Mucosa of stomach (tissue), 1 donor: ENCODE measurements at regions not wholly inside any gene's neighbourhood (a gene's known extent, or its start where the extent isn't known, plus 50 kb on each side); places are given as distances from the start of the nearest gene placed in this dataset.

Experiments used
- H3K27me3 ChIP-seq: one replicate; pipeline ENCODE4 v1.7.0; 2013; ENCODE audit warnings: mild to moderate bottlenecking, low read length; ENCODE audit not compliant: control insufficient read depth, insufficient read depth
- H3K36me3 ChIP-seq: one replicate; pipeline ENCODE4 v1.7.0; 2013; ENCODE audit warnings: low read length; ENCODE audit not compliant: control insufficient read depth, insufficient read depth
- H3K4me1 ChIP-seq: one replicate; pipeline ENCODE4 v1.7.0; 2013; ENCODE audit warnings: mild to moderate bottlenecking, low read length; ENCODE audit not compliant: control insufficient read depth, insufficient read depth
- H3K4me3 ChIP-seq: one replicate; pipeline ENCODE4 v1.7.0; 2013; ENCODE audit warnings: low read length
- H3K9ac ChIP-seq: one replicate; pipeline ENCODE4 v1.7.0; 2013; ENCODE audit warnings: mild to moderate bottlenecking, low read length, moderate library complexity
- H3K9me3 ChIP-seq: one replicate; pipeline ENCODE4 v1.7.0; 2013; ENCODE audit warnings: mild to moderate bottlenecking, low read length, moderate library complexity; ENCODE audit not compliant: control insufficient read depth
- donor health status: Pancreatic carcinoma.

DNA sequence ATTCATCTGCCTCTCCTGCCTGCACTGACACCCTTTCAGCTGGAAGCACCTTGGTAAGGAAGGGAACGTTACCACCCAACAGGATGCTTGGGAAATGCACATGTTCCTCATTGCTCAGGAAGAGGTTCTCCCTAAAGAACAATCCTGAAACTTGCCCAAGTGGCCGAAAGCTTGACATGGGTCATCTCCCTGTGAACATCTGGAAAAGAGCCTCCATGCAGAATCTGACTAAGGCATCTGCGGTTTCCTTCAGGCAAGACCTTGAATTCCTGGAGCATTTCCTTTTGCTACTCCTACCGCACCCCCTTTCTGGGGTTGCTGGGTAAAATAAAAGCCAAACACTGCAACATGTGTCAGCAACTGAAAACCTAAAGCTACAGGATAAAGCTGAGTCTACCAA is 68.7 kb upstream of the SNRK start:
- Histone ChIP-seq H3K27me3 (no peaks in the 10 kb centered on the region), H3K4me3 (no peak overlapping the region), H3K4me1 (peaks cover 22% of the 10 kb centered on the region), H3K36me3 (no peaks in the 10 kb centered on the region), H3K9me3 (no peaks in the 10 kb centered on the region), H3K9ac (no peak overlapping the region)

GRCh38 chr3:43217206-43217605 is 69.1 kb upstream of the SNRK start:
- Histone ChIP-seq H3K27me3 (no peaks in the 10 kb centered on the region), H3K9me3 (no peaks in the 10 kb centered on the region), H3K9ac (no peak overlapping the region), H3K4me3 (no peak overlapping the region), H3K4me1 (peaks cover 23% of the 10 kb centered on the region), H3K36me3 (no peaks in the 10 kb centered on the region)

DNA sequence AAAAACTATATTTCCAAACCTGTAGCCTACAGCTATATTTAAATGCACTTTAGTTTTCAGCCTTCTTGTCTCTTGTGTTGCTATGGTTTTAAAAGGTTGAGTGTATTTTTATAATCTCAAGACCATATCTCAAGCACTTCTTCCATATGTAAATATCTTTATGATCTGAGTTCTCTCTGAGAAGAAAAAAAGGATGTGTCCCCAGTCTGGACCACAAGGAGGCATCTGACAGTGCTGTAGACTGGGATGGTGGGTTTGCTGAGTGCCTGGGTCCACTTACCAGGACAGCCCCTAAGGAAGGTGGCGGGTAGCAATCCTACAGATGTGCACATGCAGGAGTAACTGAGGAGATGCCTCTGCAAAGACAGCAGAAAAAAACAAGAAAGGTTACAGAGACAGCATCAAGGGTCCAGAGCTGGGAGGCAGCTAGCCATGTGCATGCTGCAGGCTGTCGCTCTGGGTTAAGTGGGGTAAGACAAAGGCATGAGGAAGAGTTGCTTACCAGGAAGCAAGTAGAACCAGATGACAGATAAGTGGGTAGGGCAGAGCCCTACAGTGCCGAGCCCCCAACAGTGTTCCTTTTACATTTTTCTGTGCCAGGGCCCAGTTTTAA is 70.6 kb upstream of the SNRK start:
- H3K36me3 ChIP-seq: no peaks in the 10 kb centered on the region
- H3K27me3 ChIP-seq: no peaks in the 10 kb centered on the region
- H3K4me3 ChIP-seq: no peak overlapping the region
- peaks cover 26% of the 10 kb centered on the region for H3K4me1 ChIP-seq
- no peak overlapping the region for H3K9ac ChIP-seq
- no peaks in the 10 kb centered on the region for H3K9me3 ChIP-seq

GRCh38 chr3:43215138-43215537 is 71.2 kb upstream of the SNRK start:
- H3K9ac ChIP-seq: no peak overlapping the region
- peaks cover 32% of the 10 kb centered on the region for H3K4me1 ChIP-seq
- H3K36me3 ChIP-seq: no peaks in the 10 kb centered on the region
- H3K27me3 ChIP-seq: no peaks in the 10 kb centered on the region
- no peaks in the 10 kb centered on the region for H3K9me3 ChIP-seq
- no peak overlapping the region for H3K4me3 ChIP-seq

- H3K9me3 ChIP-seq: no peaks in the 10 kb centered on the region
- H3K27me3 ChIP-seq: no peaks in the 10 kb centered on the region
- H3K4me1 ChIP-seq: peaks cover 34% of the 10 kb centered on the region
- H3K36me3 ChIP-seq: no peaks in the 10 kb centered on the region
- no peak overlapping the region for H3K4me3 ChIP-seq
- H3K9ac ChIP-seq: no peak overlapping the region
Observed at GRCh38 chr3:43214616-43215015, 71.7 kb upstream of the SNRK start.

GRCh38 chr3:43213631-43214030 is 72.7 kb upstream of the SNRK start:
- H3K4me3 ChIP-seq: no peak overlapping the region
- no peaks in the 10 kb centered on the region for H3K27me3 ChIP-seq
- H3K4me1 ChIP-seq: peaks cover 34% of the 10 kb centered on the region
- no peaks in the 10 kb centered on the region for H3K36me3 ChIP-seq
- no peak overlapping the region for H3K9ac ChIP-seq
- no peaks in the 10 kb centered on the region for H3K9me3 ChIP-seq

DNA sequence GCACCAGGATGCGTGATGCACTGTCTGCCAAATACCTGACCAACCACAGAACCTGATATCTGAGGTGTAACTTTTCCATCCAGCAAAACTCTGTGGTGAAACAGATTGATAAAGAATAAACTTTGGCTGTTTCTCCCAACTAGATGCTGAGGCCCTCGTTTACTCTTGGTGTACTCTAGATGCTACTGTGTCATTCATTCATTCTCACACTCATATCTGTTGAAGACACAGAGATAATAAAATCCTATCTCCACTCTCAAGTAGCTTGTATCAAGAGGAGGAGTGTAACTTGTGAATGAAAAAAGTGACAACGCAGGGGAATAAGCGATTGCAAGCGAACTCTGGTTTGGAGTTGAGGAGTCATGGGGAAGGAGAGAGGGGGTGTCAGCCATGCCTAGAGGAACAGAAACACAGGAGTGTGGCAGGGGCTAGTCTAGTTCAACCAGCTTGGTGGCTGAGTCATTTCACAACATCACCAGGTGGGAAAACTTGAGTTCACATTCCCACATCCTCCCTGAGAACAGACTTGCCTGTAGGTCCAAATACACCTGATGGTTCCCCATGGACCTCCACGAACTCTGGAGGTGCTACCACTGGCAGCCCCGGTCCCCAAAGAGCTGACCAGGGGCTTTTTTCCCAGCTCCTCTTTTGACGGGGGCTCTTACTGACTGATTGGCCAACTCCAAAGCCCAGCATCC is 73.3 kb upstream of the SNRK start:
- H3K9me3 ChIP-seq: no peaks in the 10 kb centered on the region
- peaks cover 34% of the 10 kb centered on the region for H3K4me1 ChIP-seq

DNA sequence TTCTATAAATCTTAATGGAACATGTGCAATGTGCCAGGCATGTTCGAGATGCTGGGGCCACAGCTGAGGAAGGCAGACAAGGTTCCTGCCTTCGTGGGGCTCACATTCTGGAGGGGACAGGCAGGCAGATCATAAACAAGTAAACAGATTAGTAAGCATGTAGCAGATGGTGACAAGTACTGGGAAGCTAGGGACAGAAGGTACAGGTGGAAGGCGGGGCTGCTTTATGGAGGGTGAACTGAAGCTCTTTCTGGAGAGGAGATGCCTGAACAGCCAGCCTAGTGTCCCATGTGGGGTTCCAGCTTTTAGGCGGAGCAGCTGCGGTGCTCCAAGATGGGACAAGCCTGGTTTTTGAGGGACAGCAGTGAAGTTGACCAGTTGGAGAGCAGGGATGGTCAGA is 74.7 kb upstream of the SNRK start:
- H3K4me3 ChIP-seq: no peak overlapping the region
- H3K9me3 ChIP-seq: no peaks in the 10 kb centered on the region
- H3K36me3 ChIP-seq: no peaks in the 10 kb centered on the region
- H3K4me1 ChIP-seq: peaks cover 34% of the 10 kb centered on the region
- H3K27me3 ChIP-seq: no peaks in the 10 kb centered on the region
- no peak overlapping the region for H3K9ac ChIP-seq

More for the DNA sequence above, 73.3 kb upstream of the SNRK start:
- no peak overlapping the region for H3K9ac ChIP-seq
- no peak overlapping the region for H3K4me3 ChIP-seq
- no peaks in the 10 kb centered on the region for H3K27me3 ChIP-seq
- no peaks in the 10 kb centered on the region for H3K36me3 ChIP-seq

DNA sequence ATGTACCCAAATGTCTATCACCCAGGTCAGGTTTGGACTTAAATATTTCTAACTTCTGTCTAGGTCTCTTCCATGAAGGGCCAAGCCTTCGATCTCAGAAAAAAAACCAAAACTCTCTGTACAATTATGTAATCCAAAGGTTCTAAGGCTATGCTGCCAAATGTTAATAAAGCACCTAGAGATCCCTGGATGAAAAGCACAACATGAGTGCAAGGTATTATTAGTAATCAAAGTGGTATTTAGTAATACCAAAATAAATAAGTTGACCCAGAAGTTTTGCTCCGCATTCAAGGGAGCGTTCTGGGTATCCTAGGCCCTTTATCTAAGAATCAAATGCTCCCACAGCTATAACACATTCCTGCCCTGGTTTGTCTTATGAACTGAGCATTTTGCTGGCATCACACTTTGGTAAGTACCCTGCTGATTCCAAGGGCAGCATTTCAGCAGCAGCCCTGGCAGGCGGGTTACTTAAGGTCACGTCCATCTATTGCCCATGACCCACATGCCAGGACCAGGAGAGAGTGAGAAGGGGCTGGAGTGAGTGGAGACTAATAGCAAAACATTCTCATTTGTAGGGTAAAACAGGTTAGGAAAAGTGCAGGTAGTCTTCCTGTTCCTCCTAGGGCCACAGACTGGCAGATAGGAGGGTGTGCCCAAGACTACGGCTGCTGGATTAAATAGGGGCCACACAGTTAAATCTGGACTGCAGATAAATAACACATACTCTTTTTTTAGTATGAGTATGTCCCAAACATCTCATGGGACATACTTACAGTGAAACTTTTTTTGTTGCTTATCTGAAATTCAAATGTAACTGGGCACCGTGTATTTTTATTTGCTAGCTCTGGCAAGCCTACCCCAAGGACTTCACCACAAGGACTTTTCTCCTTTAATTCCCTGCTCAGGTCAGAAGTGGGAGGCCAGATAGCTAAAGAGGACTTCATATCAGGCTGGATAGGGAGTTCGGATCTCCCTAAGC is 76.0 kb upstream of the SNRK start:
- H3K4me1 ChIP-seq: peaks cover 32% of the 10 kb centered on the region
- no peaks in the 10 kb centered on the region for H3K36me3 ChIP-seq
- H3K9ac ChIP-seq: no peak overlapping the region
- H3K9me3 ChIP-seq: no peaks in the 10 kb centered on the region
- H3K4me3 ChIP-seq: no peak overlapping the region
- no peaks in the 10 kb centered on the region for H3K27me3 ChIP-seq

GRCh38 chr3:43207628-43208085 is 78.7 kb upstream of the SNRK start:
- peaks cover 12% of the 10 kb centered on the region for H3K4me1 ChIP-seq
- H3K4me3 ChIP-seq: no peak overlapping the region
- H3K27me3 ChIP-seq: no peaks in the 10 kb centered on the region
- H3K36me3 ChIP-seq: no peaks in the 10 kb centered on the region
- H3K9me3 ChIP-seq: no peaks in the 10 kb centered on the region
- no peak overlapping the region for H3K9ac ChIP-seq

DNA sequence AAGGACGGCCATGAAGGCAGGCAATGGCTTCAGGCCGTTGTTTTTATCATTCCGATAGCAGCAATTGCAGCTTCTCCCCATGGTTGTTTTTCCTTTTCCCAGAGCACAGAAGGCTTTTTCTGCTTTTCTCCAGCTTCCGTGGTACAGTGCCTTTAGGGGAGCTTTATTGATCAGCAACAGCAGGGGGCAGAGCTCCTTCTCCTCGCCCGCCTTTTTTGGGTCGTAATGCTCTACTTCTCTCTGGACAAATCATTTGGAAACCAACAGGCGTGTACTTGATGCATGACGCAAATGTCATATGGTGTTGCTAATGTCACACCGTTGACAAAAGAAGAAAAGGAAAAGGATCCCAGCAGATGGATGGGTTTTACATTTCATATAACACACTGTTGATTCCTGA is 79.7 kb upstream of the SNRK start:
- no peaks in the 10 kb centered on the region for H3K27me3 ChIP-seq
- H3K4me1 ChIP-seq: peaks cover 11% of the 10 kb centered on the region
- no peak overlapping the region for H3K9ac ChIP-seq
- no peaks in the 10 kb centered on the region for H3K36me3 ChIP-seq
- no peaks in the 10 kb centered on the region for H3K9me3 ChIP-seq
- no peak overlapping the region for H3K4me3 ChIP-seq

GRCh38 chr3:43206105-43206504 is 80.2 kb upstream of the SNRK start:
- Histone ChIP-seq H3K4me1 (peaks cover 15% of the 10 kb centered on the region), H3K36me3 (no peaks in the 10 kb centered on the region), H3K9me3 (no peaks in the 10 kb centered on the region), H3K9ac (no peak overlapping the region), H3K4me3 (no peak overlapping the region), H3K27me3 (no peaks in the 10 kb centered on the region)
